Transverse colon (tissue), 4 donors: ENCODE measurements at regions not wholly inside any gene's neighbourhood (a gene's known extent, or its start where the extent isn't known, plus 50 kb on each side); places are given as distances from the start of the nearest gene placed in this dataset.

Experiments used
- DNase-seq: peaks from one replicate; pipeline ENCODE4 v3.0.0-alpha.2; 2019
- H3K27ac ChIP-seq, 4 donors: fragments of 200-600 bp; sonication (generic); 2 replicates each; pipeline ENCODE4 v1.5.1; 2016 to 2018; ENCODE audit warnings: inconsistent platforms in 4 of 4
- H3K27me3 ChIP-seq: fragments of 200-600 bp; sonication (generic); 2 replicates; pipeline ENCODE4 v1.5.1; 2017; ENCODE audit warnings: inconsistent platforms
- H3K36me3 ChIP-seq, 4 donors: fragments of 200-600 bp; sonication (generic); 2 replicates each; pipeline ENCODE4 v1.5.1; 2017 to 2019; ENCODE audit warnings: inconsistent platforms in 4 of 4
- H3K4me1 ChIP-seq, 4 donors: fragments of 200-600 bp; sonication (generic); 2 replicates each; pipeline ENCODE4 v1.5.1; 2017 to 2020; ENCODE audit warnings: inconsistent platforms in 4 of 4
- H3K4me3 ChIP-seq, 4 donors: fragments of 200-600 bp; sonication (generic); 1 replicate in 1 of 4; 2 replicates in 3 of 4; pipeline versions ENCODE4 v1.5.1 to v1.6.1; 2017 to 2019; ENCODE audit warnings: inconsistent platforms in 4 of 4
- H3K9me3 ChIP-seq, 2 donors: fragments of 200-600 bp; sonication (generic); 2 replicates each; pipeline ENCODE4 v1.5.1; 2017 to 2019; ENCODE audit warnings: inconsistent platforms in 2 of 2
- CTCF ChIP-seq, 5 experiments: fragments of 200-600 bp in 3 of 5; fragments of 450-650 bp in 2 of 5; sonication (generic) in 3 of 5; IDR thresholded peaks; 1 replicate in 2 of 5; 2 replicates in 3 of 5; pipeline ENCODE4 v1.5.1; 2016 to 2017; ENCODE audit warnings: antibody characterized with exemption in 5 of 5, inconsistent platforms in 3 of 5, mild to moderate bottlenecking in 2 of 5, moderate library complexity in 1 of 5
- EP300 ChIP-seq: sonication (generic); formaldehyde crosslinking; IDR thresholded peaks from one replicate; pipeline ENCODE4 v1.6.1; 2017; ENCODE audit warnings: antibody characterized with exemption, low read depth
- POLR2A ChIP-seq: fragments of 450-650 bp; IDR thresholded peaks from one replicate; pipeline ENCODE4 v1.6.1; 2016; ENCODE audit warnings: antibody characterized with exemption, mild to moderate bottlenecking, moderate library complexity
- POLR2AphosphoS5 ChIP-seq, 3 donors: sonication (generic); formaldehyde crosslinking; IDR thresholded peaks; one replicate each; pipeline ENCODE4 v1.6.1; 2016; ENCODE audit warnings: antibody characterized with exemption in 3 of 3
- WGBS, 2 donors: methylation state at CpG; one replicate each; pipeline ENCODE4 v1.1.5; 2018; ENCODE audit warnings: low coverage in 1 of 2; 5-methylcytosine and 5-hydroxymethylcytosine counted together
- in situ Hi-C, 4 donors: fragments of 200-750 bp; cut with MboI; loops; one replicate each; pipeline versions ENCODE4 v1.15.0 to v1.15.1; 2017; ENCODE audit warnings: low sequenced_read_pairs in 3 of 4, low pct_ligation_motif_present in 1 of 4, low pct_unique_long_range_greater_than_20kb in 1 of 4
- intact Hi-C: fragments of 100-400 bp; cut with DNase I; formaldehyde crosslinking; loops from one replicate; pipeline ENCODE4 v1.15.1; 2023; ENCODE audit warnings: low total_unique reads

DNA sequence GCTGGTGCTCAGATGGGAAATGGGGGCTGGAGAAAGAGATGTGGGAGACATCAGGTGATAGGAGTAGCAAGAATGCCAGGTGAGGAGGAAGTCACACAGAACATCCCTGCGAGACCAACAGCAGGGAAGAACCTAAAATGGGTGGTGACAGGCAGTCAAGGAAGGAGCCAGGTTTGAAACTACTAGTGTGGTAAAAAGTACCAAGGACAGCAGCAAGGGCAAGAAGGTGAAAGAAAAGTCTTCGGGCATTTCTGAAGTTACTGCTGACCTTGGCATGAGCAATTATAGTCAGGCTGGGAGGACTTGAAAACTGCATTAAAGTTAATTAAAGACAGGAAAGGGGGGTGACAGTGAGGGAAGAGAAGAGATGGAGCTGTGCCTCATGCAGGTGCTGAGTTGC, 410.4 kb downstream of the RAD51AP2 start:
- in situ Hi-C loops: no loop called here
- intact Hi-C loops: no loop called here
- Histone ChIP-seq H3K36me3 (no peaks in the 10 kb centered on the region), H3K27ac (no peak overlapping the region), H3K27me3 (no peaks in the 10 kb centered on the region), H3K4me3 (no peak overlapping the region), H3K9me3 (no peaks in the 10 kb centered on the region), H3K4me1 (no peaks in the 10 kb centered on the region)
- WGBS, 2 donors: 53% methylated on average over 2 of the region's 2 CpGs
- TF ChIP-seq EP300 (no peak), POLR2A (no peak), CTCF (IDR thresholded peaks at IDR 0.05) (no peak), POLR2AphosphoS5 (IDR thresholded peaks at IDR 0.05) (no peak)
- DNase-seq: no peak

DNA sequence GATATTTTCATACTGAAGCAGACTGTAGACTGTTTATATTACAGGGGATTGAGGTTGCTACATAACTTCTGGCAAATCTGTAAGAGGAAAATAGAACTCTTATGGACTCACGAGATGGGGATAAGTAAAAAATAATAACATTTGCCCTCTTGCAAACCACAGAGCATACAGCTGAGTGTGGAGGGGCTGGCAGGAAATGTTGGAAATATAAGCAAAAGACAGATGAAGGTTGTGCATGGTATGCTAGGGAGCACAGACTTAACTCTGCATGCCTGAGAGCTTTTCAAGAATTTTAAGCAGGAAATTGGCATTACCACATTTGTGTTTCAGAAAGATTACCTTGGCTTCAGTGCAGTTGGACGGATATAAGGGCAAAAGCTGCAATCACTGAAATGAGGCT, 411.1 kb downstream of the RAD51AP2 start:
- no peak for TF ChIP-seq POLR2AphosphoS5 (IDR thresholded peaks at IDR 0.05)
- no peak for TF ChIP-seq CTCF (IDR thresholded peaks at IDR 0.05)
- TF ChIP-seq POLR2A: no peak
- Histone ChIP-seq H3K27ac (no peak overlapping the region), H3K4me1 (no peaks in the 10 kb centered on the region), H3K36me3 (no peaks in the 10 kb centered on the region), H3K27me3 (no peaks in the 10 kb centered on the region), H3K9me3 (no peaks in the 10 kb centered on the region), H3K4me3 (no peak overlapping the region)
- WGBS, 2 donors: 40 to 42% methylated on average over 2 of the region's 2 CpGs
- DNase-seq: no peak
- in situ Hi-C loops: no loop called here
- intact Hi-C loops: no loop called here

- Histone ChIP-seq H3K27me3 (no peaks in the 10 kb centered on the region), H3K4me1 (no peaks in the 10 kb centered on the region), H3K4me3 (no peak overlapping the region), H3K27ac (no peak overlapping the region), H3K9me3 (no peaks in the 10 kb centered on the region), H3K36me3 (no peaks in the 10 kb centered on the region)
- DNase-seq: no peak
- intact Hi-C loops (no loop called here), in situ Hi-C loops (no loop called here)
- TF ChIP-seq CTCF (IDR thresholded peaks at IDR 0.05): no peak
- no peak for TF ChIP-seq EP300
- WGBS, 2 donors: 58 to 80% methylated on average over 1 of the region's 1 CpG
Measured at GRCh38 chr2:17106418-17106817, 411.8 kb downstream of the RAD51AP2 start.

DNA sequence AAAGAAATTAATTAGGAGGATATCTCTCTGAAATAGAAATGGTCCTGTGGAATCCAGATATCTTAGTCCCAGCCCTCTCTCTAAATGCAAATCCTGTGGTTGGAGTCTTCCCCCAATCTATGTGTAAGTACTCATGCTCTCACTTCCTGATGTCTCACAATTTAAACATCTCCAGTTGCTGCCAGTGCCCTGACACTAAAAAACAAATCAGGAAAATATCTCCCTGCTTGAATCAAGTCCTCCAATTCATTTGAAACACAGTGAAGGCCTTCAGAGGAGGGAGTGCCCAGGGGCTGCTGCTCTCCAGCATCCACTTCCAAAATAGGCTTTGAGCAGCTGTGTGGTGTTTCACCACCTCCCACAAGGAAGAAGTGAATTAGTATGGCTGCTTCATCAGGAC, 413.8 kb downstream of the RAD51AP2 start:
- H3K36me3 ChIP-seq: no peaks in the 10 kb centered on the region
- H3K4me3 ChIP-seq: no peak overlapping the region
- H3K27ac ChIP-seq: no peak overlapping the region
- DNase-seq: no peak
- TF ChIP-seq POLR2AphosphoS5 (IDR thresholded peaks at IDR 0.05) (no peak), CTCF (IDR thresholded peaks at IDR 0.05) (no peak), POLR2A (no peak), EP300 (no peak)
- intact Hi-C loops (no loop called here), in situ Hi-C loops (no loop called here)
- H3K27me3 ChIP-seq: no peaks in the 10 kb centered on the region
- no peaks in the 10 kb centered on the region for H3K4me1 ChIP-seq
- no peaks in the 10 kb centered on the region for H3K9me3 ChIP-seq
